ENCODE measurements at regions not wholly inside any gene's neighbourhood (a gene's known extent, or its start where the extent isn't known, plus 50 kb on each side); places are given as distances from the start of the nearest gene placed in this dataset.
A peak's percentile ranks its signal among the peaks of the same experiment; 100 is the strongest.

GRCh38 chr18:39962546-39962945 lies 1992.5 kb upstream of the PIK3C3 start:
- Histone ChIP-seq H3K9ac (ENCODE audit: low read length) (no peak overlapping the region), H3K79me2 (ENCODE audit: low read length) (no peaks in the 10 kb centered on the region), H3K27me3 (ENCODE audit: low read length) (no peaks in the 10 kb centered on the region), H3K4me3 (ENCODE audit: low read length) (no peak overlapping the region), H3K9me3 (ENCODE audit: low read length) (no peaks in the 10 kb centered on the region), H3F3A (ENCODE audit: low read length, unreplicated experiment) (no peaks in the 10 kb centered on the region), H4K20me1 (ENCODE audit: low read length) (no peaks in the 10 kb centered on the region), H3K4me1 (ENCODE audit: insufficient read depth, low read length) (peaks cover 16% of the 10 kb centered on the region), H3K4me2 (ENCODE audit: low read length) (no peak overlapping the region), H2AFZ (ENCODE audit: low read length) (no peak overlapping the region), H3K9me2 (replicated peaks; ENCODE audit: low read length) (no peaks in the 10 kb centered on the region), H3K36me3 (ENCODE audit: low read depth, low read length) (no peaks in the 10 kb centered on the region), H3K27ac (ENCODE audit: low read length) (no peak overlapping the region)
- DNase-seq (peak; percentile 52), ATAC-seq (no peak)
- POLR2A ChIA-PET (ENCODE audit: unreplicated experiment), result no interaction called here
- intact Hi-C loops (cut with micrococcal nuclease), result no loop called here
- CTCF ChIA-PET, result no interaction called here
- no TSS peak for BruUV-seq (replicated peaks)
- TF ChIP-seq EZH2 (IDR thresholded peaks at IDR 0.05; ENCODE audit: low read length, unreplicated experiment), result no peak
- TF ChIP-seq, protein P1, sequence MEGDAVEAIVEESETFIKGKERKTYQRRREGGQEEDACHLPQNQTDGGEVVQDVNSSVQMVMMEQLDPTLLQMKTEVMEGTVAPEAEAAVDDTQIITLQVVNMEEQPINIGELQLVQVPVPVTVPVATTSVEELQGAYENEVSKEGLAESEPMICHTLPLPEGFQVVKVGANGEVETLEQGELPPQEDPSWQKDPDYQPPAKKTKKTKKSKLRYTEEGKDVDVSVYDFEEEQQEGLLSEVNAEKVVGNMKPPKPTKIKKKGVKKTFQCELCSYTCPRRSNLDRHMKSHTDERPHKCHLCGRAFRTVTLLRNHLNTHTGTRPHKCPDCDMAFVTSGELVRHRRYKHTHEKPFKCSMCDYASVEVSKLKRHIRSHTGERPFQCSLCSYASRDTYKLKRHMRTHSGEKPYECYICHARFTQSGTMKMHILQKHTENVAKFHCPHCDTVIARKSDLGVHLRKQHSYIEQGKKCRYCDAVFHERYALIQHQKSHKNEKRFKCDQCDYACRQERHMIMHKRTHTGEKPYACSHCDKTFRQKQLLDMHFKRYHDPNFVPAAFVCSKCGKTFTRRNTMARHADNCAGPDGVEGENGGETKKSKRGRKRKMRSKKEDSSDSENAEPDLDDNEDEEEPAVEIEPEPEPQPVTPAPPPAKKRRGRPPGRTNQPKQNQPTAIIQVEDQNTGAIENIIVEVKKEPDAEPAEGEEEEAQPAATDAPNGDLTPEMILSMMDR (conservative IDR thresholded peaks at IDR 0.05; ENCODE audit: low read depth, low read length), result no peak
- TF ChIP-seq EZH2phosphoT487 (IDR thresholded peaks at IDR 0.05; ENCODE audit: borderline replicate concordance, low read length), result no peak

DNA sequence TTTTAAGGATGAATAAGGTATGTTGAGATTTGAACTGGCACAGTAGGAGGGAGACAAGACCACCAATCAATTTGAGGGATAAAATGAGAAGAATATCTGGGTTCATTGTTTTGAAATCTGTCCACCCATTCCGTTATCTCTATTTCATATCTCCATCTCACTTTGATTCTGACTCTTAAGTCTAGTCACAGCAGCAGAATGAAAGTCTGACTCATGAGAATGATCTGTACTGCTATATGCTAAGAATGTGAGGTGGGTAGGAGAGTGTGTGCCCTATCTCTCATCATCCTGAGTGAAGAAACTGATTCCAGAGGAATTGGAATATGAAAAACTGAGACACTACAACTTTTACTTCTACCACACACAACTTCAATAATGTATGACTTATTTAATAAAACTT lies 1994.5 kb upstream of the PIK3C3 start:
- no peak overlapping the region for H3K9ac ChIP-seq (ENCODE audit: low read length)
- no peaks in the 10 kb centered on the region for H4K20me1 ChIP-seq (ENCODE audit: low read length)
- ChIA-PET POLR2A (ENCODE audit: unreplicated experiment) (no interaction called here), CTCF (no interaction called here)
- H2AFZ ChIP-seq (ENCODE audit: low read length), result no peak overlapping the region
- H3K27ac ChIP-seq (ENCODE audit: low read length), result peak overlapping the region; percentile 37; the same call in 1 of the 2 replicates
- no peak overlapping the region for H3K4me3 ChIP-seq (ENCODE audit: low read length)
- H3K9me3 ChIP-seq (ENCODE audit: low read length), result no peaks in the 10 kb centered on the region
- H3K36me3 ChIP-seq (ENCODE audit: low read depth, low read length), result no peaks in the 10 kb centered on the region
- BruUV-seq (replicated peaks), result no TSS peak
- intact Hi-C loops (cut with micrococcal nuclease), result no loop called here
- no peak overlapping the region for H3K4me2 ChIP-seq (ENCODE audit: low read length)
- H3K9me2 ChIP-seq (replicated peaks; ENCODE audit: low read length), result no peaks in the 10 kb centered on the region
- DNase-seq (peak; percentile 48), ATAC-seq (peak; percentile 46)
- no peaks in the 10 kb centered on the region for H3F3A ChIP-seq (ENCODE audit: low read length, unreplicated experiment)
- H3K4me1 ChIP-seq (ENCODE audit: insufficient read depth, low read length), result peaks cover 16% of the 10 kb centered on the region
- TF ChIP-seq EZH2phosphoT487 (IDR thresholded peaks at IDR 0.05; ENCODE audit: borderline replicate concordance, low read length), result no peak
- TF ChIP-seq, protein P1 (conservative IDR thresholded peaks at IDR 0.05; ENCODE audit: low read depth, low read length), result no peak
- TF ChIP-seq EZH2 (IDR thresholded peaks at IDR 0.05; ENCODE audit: low read length, unreplicated experiment), result no peak
- H3K27me3 ChIP-seq (ENCODE audit: low read length), result no peaks in the 10 kb centered on the region
- H3K79me2 ChIP-seq (ENCODE audit: low read length), result no peaks in the 10 kb centered on the region

DNA sequence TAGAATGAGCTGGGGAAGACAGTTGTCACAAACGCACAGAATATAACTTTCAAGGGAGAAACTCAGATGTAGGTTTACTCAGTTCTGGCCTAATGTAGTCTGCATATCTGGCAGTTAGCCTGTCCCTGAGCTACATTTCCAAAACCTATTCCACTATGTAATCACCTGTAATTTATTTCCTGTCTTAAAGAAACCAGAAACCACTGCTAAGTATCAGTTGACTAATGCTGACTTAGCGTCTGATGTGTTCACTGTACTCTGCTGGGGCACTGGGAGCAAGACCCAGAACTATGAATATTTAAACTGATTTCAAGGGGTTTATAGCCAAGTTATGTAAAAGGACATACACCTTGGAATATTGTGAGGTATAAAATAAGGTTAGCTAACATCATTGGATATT lies 1995.2 kb upstream of the PIK3C3 start:
- Histone ChIP-seq H2AFZ (ENCODE audit: low read length) (no peak overlapping the region), H3K27ac (ENCODE audit: low read length) (peak overlapping the region; percentile 37; the same call in 1 of the 2 replicates), H3K9me3 (ENCODE audit: low read length) (no peaks in the 10 kb centered on the region), H3K4me3 (ENCODE audit: low read length) (no peak overlapping the region), H3F3A (ENCODE audit: low read length, unreplicated experiment) (no peaks in the 10 kb centered on the region), H3K9ac (ENCODE audit: low read length) (no peak overlapping the region), H3K27me3 (ENCODE audit: low read length) (no peaks in the 10 kb centered on the region), H3K4me1 (ENCODE audit: insufficient read depth, low read length) (peaks cover 16% of the 10 kb centered on the region), H3K79me2 (ENCODE audit: low read length) (no peaks in the 10 kb centered on the region), H3K36me3 (ENCODE audit: low read depth, low read length) (no peaks in the 10 kb centered on the region), H3K9me2 (replicated peaks; ENCODE audit: low read length) (no peaks in the 10 kb centered on the region), H3K4me2 (ENCODE audit: low read length) (no peak overlapping the region), H4K20me1 (ENCODE audit: low read length) (no peaks in the 10 kb centered on the region)
- intact Hi-C loops (cut with micrococcal nuclease), result no loop called here
- TF ChIP-seq EZH2phosphoT487 (IDR thresholded peaks at IDR 0.05; ENCODE audit: borderline replicate concordance, low read length), result no peak
- TF ChIP-seq EZH2 (IDR thresholded peaks at IDR 0.05; ENCODE audit: low read length, unreplicated experiment), result no peak
- TF ChIP-seq, protein P1 (conservative IDR thresholded peaks at IDR 0.05; ENCODE audit: low read depth, low read length), result no peak
- no TSS peak for BruUV-seq (replicated peaks)
- ATAC-seq (peak; percentile 94), DNase-seq (peak; percentile 62)
- CTCF ChIA-PET, result no interaction called here
- POLR2A ChIA-PET (ENCODE audit: unreplicated experiment), result no interaction called here
